Lower lobe of right lung (tissue), 2 donors: ENCODE measurements at regions not wholly inside any gene's neighbourhood (a gene's known extent, or its start where the extent isn't known, plus 50 kb on each side); places are given as distances from the start of the nearest gene placed in this dataset.

ENCODE experiments used
- ATAC-seq, 2 donors: fragments of 200-7000 bp; cut with Tn5 transposase; one replicate each; pipeline ENCODE4 v1.9.1; 2020 to 2022; ENCODE audit warnings: mild to moderate bottlenecking in 2 of 2, moderate library complexity in 2 of 2
- DNase-seq: peaks from one replicate; pipeline ENCODE4 v3.0.0-alpha.2; 2020
- H3K27ac ChIP-seq: fragments of 200-600 bp; one replicate; pipeline ENCODE4 v1.8.0; 2022
- H3K27me3 ChIP-seq: fragments of 200-600 bp; one replicate; pipeline ENCODE4 v1.8.0; 2022; ENCODE audit warnings: low read depth
- H3K36me3 ChIP-seq: fragments of 200-600 bp; one replicate; pipeline ENCODE4 v1.8.0; 2022; ENCODE audit warnings: mild to moderate bottlenecking
- H3K4me1 ChIP-seq: fragments of 200-600 bp; one replicate; pipeline ENCODE4 v1.8.0; 2022
- H3K4me3 ChIP-seq: fragments of 200-600 bp; one replicate; pipeline ENCODE4 v1.8.0; 2022; ENCODE audit warnings: mild to moderate bottlenecking
- H3K9me3 ChIP-seq: fragments of 200-600 bp; one replicate; pipeline ENCODE4 v1.8.0; 2022
- intact Hi-C: fragments of 100-400 bp; cut with DNase I; formaldehyde crosslinking; loops from one replicate; pipeline ENCODE4 v1.11.0; 2022
- TF ChIP-seq, protein P1 (sequence below): fragments of 200-600 bp; IDR thresholded peaks from one replicate; pipeline ENCODE4 v1.8.0; 2022; ENCODE audit warnings: antibody characterized with exemption, mild to moderate bottlenecking
- donor health status: DM: no; HTN: yes; CAD: no; lungs with severe emphysema.

DNA sequence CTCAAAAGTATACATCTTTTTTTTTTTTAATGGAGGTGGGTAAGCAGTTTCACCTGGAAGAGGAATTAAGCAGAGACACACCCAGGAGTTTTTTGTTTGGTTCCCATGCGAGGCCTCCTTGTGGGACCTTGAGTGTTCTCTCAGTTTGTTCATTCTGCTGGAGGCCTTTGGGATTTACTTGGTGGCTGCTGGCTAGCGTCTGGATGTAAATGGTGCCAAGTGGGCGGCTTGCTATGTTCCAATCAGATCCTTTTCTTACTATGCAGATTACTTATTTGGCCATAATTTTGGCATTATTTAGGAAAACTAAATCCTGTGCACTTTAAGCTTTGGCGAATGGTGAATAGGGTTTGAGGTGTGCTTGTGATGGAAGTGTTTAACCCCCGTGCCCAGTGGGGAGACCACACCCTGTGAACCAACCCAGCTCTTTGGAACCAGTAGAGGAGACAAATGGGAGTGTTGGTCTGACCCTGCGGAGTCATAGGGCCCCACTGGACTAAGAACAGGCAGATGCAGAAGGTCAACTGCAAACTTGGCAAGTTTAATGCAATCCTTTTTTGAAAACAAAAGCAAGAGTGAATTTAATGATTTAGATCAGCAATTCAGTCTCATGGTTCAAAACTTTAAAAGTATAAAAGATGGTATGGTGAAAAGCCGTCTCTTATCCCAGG lies 79.4 kb downstream of the EBLN2 start:
- no peak for ATAC-seq
- Histone ChIP-seq H3K27ac (no peak overlapping the region), H3K4me3 (no peak overlapping the region), H3K4me1 (no peaks in the 10 kb centered on the region), H3K27me3 (no peaks in the 10 kb centered on the region), H3K36me3 (no peaks in the 10 kb centered on the region), H3K9me3 (no peaks in the 10 kb centered on the region)
- TF ChIP-seq, protein P1, sequence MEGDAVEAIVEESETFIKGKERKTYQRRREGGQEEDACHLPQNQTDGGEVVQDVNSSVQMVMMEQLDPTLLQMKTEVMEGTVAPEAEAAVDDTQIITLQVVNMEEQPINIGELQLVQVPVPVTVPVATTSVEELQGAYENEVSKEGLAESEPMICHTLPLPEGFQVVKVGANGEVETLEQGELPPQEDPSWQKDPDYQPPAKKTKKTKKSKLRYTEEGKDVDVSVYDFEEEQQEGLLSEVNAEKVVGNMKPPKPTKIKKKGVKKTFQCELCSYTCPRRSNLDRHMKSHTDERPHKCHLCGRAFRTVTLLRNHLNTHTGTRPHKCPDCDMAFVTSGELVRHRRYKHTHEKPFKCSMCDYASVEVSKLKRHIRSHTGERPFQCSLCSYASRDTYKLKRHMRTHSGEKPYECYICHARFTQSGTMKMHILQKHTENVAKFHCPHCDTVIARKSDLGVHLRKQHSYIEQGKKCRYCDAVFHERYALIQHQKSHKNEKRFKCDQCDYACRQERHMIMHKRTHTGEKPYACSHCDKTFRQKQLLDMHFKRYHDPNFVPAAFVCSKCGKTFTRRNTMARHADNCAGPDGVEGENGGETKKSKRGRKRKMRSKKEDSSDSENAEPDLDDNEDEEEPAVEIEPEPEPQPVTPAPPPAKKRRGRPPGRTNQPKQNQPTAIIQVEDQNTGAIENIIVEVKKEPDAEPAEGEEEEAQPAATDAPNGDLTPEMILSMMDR = no peak
- no peak for DNase-seq
- intact Hi-C loops = no loop called here

DNA sequence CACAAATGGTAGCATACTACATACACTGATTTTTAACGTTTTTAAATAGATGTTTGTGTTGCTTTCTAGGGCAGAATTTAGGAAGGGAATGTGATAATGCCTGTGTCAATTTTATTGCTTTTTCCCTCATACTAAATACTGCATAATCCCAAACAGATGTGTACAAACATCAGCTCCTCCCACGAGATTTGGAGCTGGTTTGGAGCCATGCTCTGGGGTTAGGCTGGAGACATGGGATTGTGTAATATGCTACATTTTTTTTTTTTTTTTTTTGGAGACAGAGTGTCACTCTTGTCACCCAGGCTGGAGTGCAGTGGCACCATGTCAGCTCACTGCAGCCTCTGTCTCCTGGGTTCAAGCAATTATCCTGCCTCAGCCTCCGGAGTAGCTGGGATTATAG lies 80.1 kb downstream of the EBLN2 start:
- Histone ChIP-seq H3K4me1 (no peaks in the 10 kb centered on the region), H3K27ac (no peak overlapping the region), H3K9me3 (no peaks in the 10 kb centered on the region), H3K36me3 (no peaks in the 10 kb centered on the region), H3K27me3 (no peaks in the 10 kb centered on the region), H3K4me3 (no peak overlapping the region)
- intact Hi-C loops = no loop called here
- ATAC-seq (no peak), DNase-seq (no peak)
- TF ChIP-seq, protein P1 = no peak

DNA sequence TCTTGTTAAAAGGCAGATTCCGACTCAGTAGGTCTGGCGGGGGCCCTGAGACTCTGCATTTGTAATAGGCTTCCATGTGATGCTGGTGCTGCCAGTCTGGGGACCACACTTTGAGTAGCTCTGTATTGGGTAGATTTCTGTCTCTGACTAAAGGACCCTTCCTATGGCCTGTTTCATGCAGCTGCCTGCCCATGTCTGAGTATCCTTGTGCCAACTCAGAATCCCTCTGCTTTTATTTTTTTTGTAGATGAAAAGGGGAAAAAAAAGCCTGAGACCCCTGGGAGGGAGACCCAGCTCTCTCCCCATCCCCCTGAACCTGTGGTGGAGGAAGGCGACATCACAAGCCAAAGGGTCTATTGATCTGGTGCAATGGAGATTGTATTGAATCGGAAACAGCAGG lies 81.9 kb downstream of the EBLN2 start:
- TF ChIP-seq, protein P1 = no peak
- no peaks in the 10 kb centered on the region for H3K9me3 ChIP-seq
- no peaks in the 10 kb centered on the region for H3K36me3 ChIP-seq
- intact Hi-C loops = no loop called here
- DNase-seq (no peak), ATAC-seq (no peak)
- H3K4me3 ChIP-seq = no peak overlapping the region
- H3K4me1 ChIP-seq = peaks cover 6% of the 10 kb centered on the region
- no peaks in the 10 kb centered on the region for H3K27me3 ChIP-seq
- peak overlapping the region; percentile 18 for H3K27ac ChIP-seq

DNA sequence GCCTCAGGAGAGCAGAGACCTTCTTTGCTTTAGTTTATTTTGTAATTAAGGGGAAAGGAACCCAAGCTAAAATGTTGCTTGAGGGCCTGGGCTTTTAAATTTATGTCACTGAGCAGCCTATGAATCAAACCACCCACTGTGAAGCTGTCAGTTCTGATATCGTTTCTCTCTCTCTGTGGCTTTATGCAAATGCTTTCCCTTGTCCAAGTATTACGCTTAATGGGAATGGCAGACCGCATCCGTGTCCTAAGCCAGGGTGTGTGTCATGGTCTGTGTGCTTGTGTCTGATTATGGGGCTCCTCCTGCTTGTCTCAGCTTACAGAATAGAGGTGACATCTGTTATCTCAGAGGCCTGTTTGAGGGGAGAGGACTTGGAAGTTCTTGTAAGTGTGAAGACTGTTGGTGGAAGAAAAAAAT lies 82.4 kb downstream of the EBLN2 start:
- no peak for ATAC-seq

DNA sequence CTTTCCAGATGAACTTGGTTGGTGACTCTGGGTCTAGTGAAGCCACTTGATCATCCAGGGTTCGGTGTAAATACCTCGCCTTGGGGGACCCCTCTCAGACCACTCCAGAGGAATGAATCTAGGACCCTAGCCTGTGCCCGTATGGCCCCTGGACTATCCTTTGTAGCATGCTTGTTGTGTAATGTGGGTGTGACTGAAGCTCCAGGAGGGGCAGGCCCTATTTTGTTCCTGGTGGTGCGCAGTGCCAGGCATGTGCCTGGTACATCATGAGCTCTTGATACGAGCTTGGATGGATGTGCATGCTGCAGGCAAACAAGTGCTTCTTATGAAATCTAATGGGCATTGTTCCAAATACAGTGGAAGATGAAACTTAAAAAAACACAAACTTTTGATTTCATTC lies 82.8 kb downstream of the EBLN2 start:
- peak; percentile 23 to 59 for ATAC-seq
- intact Hi-C loops = no loop called here

More for the DNA sequence above, 82.4 kb downstream of the EBLN2 start:
- Histone ChIP-seq H3K4me1 (peaks cover 8% of the 10 kb centered on the region), H3K9me3 (no peaks in the 10 kb centered on the region), H3K4me3 (no peak overlapping the region), H3K27me3 (no peaks in the 10 kb centered on the region), H3K27ac (peak overlapping the region; percentile 18), H3K36me3 (no peaks in the 10 kb centered on the region)
- no peak for DNase-seq
- intact Hi-C loops = no loop called here
- TF ChIP-seq, protein P1 = no peak

More for the DNA sequence above, 82.8 kb downstream of the EBLN2 start:
- no peaks in the 10 kb centered on the region for H3K9me3 ChIP-seq
- TF ChIP-seq, protein P1 = no peak
- H3K4me3 ChIP-seq = no peak overlapping the region
- no peaks in the 10 kb centered on the region for H3K27me3 ChIP-seq
- H3K27ac ChIP-seq = peak overlapping the region; percentile 18
- H3K36me3 ChIP-seq = no peaks in the 10 kb centered on the region
- peaks cover 11% of the 10 kb centered on the region for H3K4me1 ChIP-seq
- DNase-seq = no peak
